HCT116 (cell line): ENCODE measurements at regions not wholly inside any gene's neighbourhood (a gene's known extent, or its start where the extent isn't known, plus 50 kb on each side); places are given as distances from the start of the nearest gene placed in this dataset.

Experiments
- CBX3 ChIP-seq: IDR thresholded peaks from 2 replicates; pipeline ENCODE4 v1.6.1; 2012; ENCODE audit warnings: low read depth
- CEBPB ChIP-seq: IDR thresholded peaks from 2 replicates; pipeline ENCODE4 v1.6.1; 2012; ENCODE audit warnings: low read depth
- EGR1 ChIP-seq: IDR thresholded peaks from 2 replicates; pipeline ENCODE4 v1.6.1; 2012; ENCODE audit warnings: low read depth
- EZH2 ChIP-seq: fragments of 200-600 bp; sonication (generic); IDR thresholded peaks from 2 replicates; pipeline ENCODE4 v1.6.1; 2017; ENCODE audit warnings: antibody characterized with exemption, mixed run types
- FOSL1 ChIP-seq: IDR thresholded peaks from 2 replicates; pipeline ENCODE4 v1.6.1; 2012; ENCODE audit warnings: low read depth
- JUND ChIP-seq: IDR thresholded peaks from 2 replicates; pipeline ENCODE4 v1.6.1; 2012
- POLR2A ChIP-seq: IDR thresholded peaks from 2 replicates; pipeline ENCODE4 v1.7.0; 2011; ENCODE audit warnings: borderline replicate concordance; ENCODE audit not compliant: insufficient read depth, insufficient read length; ENCODE audit errors: extremely low read depth
- POLR2AphosphoS5 ChIP-seq: IDR thresholded peaks from 2 replicates; pipeline ENCODE4 v1.6.1; 2011; ENCODE audit warnings: mild to moderate bottlenecking, low read depth, low read length, moderate library complexity
- SIN3A ChIP-seq: IDR thresholded peaks from 2 replicates; pipeline ENCODE4 v1.6.1; 2012; ENCODE audit warnings: low read depth
- SP1 ChIP-seq: IDR thresholded peaks from 2 replicates; pipeline ENCODE4 v1.6.1; 2012; ENCODE audit warnings: low read depth
- YY1 ChIP-seq: IDR thresholded peaks from 2 replicates; pipeline ENCODE4 v1.6.1; 2011; ENCODE audit warnings: low read length, low read depth, moderate library complexity, mild to moderate bottlenecking; ENCODE audit not compliant: insufficient replicate concordance; ENCODE audit errors: extremely low read depth
- TF ChIP-seq, protein P1 (sequence below), 3 experiments: fragments of 200-600 bp in 1 of 3; sonication (generic) in 1 of 3; IDR thresholded peaks in 2 of 3; conservative IDR thresholded peaks in 1 of 3; 2 replicates each; pipeline ENCODE4 v1.5.1; 2012 to 2017; ENCODE audit warnings: low read depth in 2 of 3, low read length in 2 of 3, antibody characterized with exemption in 1 of 3, borderline replicate concordance in 1 of 3, control low read depth in 1 of 3, mild to moderate bottlenecking in 1 of 3, mixed read lengths in 1 of 3, mixed run types in 1 of 3, moderate library complexity in 1 of 3; ENCODE audit not compliant: insufficient read depth in 1 of 3
- TF ChIP-seq, protein P2 (sequence below): IDR thresholded peaks from 2 replicates; pipeline ENCODE4 v1.6.1; 2012; ENCODE audit warnings: low read depth

DNA sequence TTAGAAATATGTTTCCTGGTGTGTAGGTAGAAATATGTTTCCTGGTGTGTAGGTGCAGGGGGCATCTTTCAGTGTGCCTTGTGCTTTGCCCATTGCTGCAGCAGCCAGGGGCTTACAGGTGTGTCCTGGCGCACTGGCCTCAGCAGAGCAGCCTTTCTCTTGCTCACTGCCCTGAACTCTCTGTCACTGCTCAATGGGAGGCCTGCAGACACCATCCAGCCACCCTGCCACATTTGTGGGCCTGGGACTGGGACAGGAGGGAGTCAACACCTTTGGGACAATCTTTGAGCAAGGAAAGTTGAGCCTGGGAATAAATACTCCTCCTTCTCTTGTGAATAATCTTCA, 62.4 kb upstream of the RBM24 start:
- TF ChIP-seq CEBPB, result no peak
- TF ChIP-seq, protein P1, sequence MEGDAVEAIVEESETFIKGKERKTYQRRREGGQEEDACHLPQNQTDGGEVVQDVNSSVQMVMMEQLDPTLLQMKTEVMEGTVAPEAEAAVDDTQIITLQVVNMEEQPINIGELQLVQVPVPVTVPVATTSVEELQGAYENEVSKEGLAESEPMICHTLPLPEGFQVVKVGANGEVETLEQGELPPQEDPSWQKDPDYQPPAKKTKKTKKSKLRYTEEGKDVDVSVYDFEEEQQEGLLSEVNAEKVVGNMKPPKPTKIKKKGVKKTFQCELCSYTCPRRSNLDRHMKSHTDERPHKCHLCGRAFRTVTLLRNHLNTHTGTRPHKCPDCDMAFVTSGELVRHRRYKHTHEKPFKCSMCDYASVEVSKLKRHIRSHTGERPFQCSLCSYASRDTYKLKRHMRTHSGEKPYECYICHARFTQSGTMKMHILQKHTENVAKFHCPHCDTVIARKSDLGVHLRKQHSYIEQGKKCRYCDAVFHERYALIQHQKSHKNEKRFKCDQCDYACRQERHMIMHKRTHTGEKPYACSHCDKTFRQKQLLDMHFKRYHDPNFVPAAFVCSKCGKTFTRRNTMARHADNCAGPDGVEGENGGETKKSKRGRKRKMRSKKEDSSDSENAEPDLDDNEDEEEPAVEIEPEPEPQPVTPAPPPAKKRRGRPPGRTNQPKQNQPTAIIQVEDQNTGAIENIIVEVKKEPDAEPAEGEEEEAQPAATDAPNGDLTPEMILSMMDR (IDR thresholded peaks at IDR 0.05 in 2 of 3, conservative IDR thresholded peaks at IDR 0.05 in 1 of 3; ENCODE audit: borderline replicate concordance in 1 of 3, insufficient read depth in 1 of 3, low read depth in 2 of 3, low read length in 2 of 3), result no peak
- TF ChIP-seq POLR2A, result no peak
- TF ChIP-seq EGR1, result no peak
- TF ChIP-seq, protein P2, sequence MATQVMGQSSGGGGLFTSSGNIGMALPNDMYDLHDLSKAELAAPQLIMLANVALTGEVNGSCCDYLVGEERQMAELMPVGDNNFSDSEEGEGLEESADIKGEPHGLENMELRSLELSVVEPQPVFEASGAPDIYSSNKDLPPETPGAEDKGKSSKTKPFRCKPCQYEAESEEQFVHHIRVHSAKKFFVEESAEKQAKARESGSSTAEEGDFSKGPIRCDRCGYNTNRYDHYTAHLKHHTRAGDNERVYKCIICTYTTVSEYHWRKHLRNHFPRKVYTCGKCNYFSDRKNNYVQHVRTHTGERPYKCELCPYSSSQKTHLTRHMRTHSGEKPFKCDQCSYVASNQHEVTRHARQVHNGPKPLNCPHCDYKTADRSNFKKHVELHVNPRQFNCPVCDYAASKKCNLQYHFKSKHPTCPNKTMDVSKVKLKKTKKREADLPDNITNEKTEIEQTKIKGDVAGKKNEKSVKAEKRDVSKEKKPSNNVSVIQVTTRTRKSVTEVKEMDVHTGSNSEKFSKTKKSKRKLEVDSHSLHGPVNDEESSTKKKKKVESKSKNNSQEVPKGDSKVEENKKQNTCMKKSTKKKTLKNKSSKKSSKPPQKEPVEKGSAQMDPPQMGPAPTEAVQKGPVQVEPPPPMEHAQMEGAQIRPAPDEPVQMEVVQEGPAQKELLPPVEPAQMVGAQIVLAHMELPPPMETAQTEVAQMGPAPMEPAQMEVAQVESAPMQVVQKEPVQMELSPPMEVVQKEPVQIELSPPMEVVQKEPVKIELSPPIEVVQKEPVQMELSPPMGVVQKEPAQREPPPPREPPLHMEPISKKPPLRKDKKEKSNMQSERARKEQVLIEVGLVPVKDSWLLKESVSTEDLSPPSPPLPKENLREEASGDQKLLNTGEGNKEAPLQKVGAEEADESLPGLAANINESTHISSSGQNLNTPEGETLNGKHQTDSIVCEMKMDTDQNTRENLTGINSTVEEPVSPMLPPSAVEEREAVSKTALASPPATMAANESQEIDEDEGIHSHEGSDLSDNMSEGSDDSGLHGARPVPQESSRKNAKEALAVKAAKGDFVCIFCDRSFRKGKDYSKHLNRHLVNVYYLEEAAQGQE, result no peak
- TF ChIP-seq CBX3, result no peak
- no peak for TF ChIP-seq JUND
- no peak for TF ChIP-seq POLR2AphosphoS5
- TF ChIP-seq SIN3A, result no peak
- no peak for TF ChIP-seq SP1
- TF ChIP-seq EZH2, result no peak
- TF ChIP-seq YY1, result no peak
- TF ChIP-seq FOSL1, result no peak
